ENCODE measurements at regions not wholly inside any gene's neighbourhood (a gene's known extent, or its start where the extent isn't known, plus 50 kb on each side); places are given as distances from the start of the nearest gene placed in this dataset.

DNA sequence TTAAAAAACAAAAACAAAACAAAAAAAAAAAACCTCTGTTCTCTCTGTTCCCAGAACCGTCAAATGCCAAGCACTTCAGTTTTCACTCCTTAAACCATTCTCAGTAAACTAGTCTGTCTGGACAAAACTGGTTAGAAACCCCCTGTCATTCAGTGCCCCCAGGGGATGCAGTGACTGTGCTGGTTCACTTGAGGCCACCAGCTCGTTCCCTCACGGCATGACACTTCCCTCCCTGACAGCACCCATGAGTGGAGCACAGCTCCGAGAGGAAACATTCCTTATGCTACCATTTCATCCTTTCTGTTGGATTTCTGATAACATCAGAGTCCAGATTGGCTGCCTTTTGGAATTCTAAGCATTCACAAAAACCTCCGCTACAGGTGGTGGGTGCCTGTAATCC lies 244.0 kb upstream of the TPM1 start:
- no peak for DNase-seq (ENCODE audit: low read depth in 2 of 2)

DNA sequence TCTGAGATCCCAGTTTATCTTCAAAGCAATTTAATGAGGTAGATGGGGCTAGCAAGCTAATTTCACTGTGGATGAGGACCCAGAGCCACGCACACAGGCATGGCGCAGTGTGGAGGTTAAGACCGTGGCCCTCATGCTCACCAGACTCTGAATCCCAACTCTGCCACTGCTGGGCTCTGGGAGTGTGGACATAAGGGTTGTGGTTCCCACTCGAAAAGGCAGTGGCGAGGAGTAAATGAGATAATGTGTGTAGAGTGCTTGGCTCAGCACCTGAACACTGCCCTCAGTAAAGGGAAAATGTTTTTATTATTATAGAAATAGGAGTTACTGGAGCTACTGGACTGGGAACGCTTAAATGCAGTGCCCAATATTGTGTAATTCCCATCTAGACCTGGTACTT lies 243.5 kb upstream of the TPM1 start:
- no peak for DNase-seq (ENCODE audit: low read depth in 2 of 2)

DNA sequence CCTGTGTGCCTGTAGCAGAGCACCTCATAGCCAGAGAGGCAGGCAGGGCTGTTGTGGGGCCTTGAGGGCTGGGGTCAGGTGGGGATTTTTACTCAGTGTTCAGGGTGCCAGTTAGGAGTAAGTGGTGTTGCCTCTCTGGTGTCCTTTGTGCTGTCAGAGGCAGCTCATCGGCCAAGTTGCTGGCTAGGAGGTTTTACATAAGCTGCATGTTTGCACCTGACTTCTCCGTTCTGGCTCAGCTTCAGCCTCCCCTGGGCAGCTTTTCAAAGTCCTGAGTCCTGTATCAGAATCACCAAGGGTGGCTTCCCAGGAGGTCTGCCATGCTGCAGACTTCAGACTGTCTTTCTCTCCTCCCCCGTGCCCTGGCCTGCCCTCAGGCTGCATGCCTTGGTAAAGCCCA lies 242.6 kb upstream of the TPM1 start:
- DNase-seq (ENCODE audit: low read depth in 2 of 2), result no peak

DNA sequence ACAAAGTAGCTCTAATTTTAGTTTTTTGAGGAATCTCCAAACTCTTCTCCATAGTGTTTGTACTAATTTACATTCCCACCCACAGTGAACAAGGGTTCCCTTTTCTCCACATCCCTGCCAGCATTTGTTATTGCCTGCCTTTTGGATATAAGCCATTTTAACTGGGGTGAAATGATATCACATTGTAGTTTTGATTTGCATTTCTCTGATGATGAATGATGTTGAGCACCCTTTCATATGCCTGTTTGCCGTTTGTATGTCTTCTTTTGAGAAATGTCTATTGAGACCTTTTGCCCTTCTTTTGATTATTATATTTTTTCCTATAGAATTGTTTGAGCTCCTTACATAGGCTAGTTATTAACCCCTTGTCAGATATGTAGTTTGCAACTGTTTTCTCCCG lies 239.9 kb upstream of the TPM1 start:
- DNase-seq (ENCODE audit: low read depth in 2 of 2), result no peak

DNA sequence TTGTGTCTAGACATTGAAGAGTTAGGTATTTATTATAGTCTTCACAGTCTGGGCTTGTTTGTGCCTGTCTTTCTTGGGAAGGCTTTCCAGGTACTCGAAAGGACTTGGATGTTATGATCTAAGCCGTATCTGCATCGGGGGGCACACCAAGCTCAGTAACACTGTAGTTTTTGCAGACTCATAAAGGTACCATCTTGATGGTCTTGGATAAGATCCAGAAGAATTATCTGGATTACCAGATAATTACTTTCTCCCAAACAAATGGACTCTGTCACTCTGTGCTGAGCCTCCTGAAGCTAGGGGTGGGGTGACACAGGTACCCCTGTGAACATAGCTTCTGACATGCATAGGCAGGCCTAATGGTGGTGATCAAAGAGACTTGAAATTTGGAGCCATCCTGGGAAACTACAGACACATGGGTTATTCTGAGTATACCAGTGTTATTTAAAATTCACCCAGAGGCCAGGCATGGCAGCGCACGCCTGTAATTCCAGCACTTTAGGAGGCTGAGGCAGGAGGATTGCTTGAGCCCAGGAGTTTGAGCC lies 238.6 kb upstream of the TPM1 start:
- no peak for DNase-seq (ENCODE audit: low read depth in 2 of 2)

DNA sequence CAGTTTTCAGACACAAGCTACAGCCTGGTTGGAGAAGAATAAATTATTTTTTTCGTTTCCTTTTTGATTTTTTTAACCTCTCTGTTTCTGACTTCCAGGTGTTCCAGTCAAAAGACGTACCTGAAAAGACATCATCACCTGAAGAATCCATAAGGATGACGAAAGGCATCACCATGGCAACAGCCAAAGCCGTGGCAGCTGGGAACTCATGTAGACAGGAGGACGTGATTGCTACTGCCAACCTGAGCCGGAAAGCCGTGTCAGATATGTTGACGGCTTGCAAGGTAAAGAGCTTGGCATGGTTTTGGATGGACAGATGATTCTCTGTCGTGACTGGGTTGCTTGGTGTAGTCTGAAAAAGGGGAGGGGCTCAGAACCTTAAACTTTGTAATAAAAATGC lies 237.0 kb upstream of the TPM1 start:
- DNase-seq (ENCODE audit: low read depth in 2 of 2), result no peak

DNA sequence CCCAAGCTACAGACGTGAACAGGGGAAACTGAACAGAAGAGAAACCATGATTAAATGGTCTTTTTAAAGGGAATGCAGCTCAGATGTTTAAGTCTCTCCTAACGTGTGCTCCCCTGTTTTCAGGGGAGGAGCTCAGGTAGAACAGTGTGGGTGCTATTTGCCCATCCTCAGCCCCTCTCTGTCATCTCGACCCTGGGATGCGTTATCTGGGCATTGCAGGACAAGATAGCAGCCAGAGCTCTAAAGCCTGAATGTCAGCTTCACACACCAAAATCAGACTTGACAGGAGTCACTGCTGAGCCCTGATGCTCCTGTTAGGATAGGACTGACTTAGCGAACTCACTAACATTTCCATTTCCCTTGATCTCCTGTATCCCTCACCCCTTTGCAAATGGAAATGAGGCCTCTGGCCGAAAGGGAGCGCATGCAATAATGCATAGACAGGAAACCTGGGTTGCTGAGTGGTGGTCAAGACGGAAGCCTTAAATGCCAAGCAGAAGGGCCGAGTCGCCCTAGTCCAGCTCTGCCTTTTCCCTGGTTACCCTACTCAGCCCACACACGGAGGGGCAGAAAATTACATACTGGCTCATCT lies 234.9 kb upstream of the TPM1 start:
- DNase-seq (ENCODE audit: low read depth in 2 of 2), result no peak

DNA sequence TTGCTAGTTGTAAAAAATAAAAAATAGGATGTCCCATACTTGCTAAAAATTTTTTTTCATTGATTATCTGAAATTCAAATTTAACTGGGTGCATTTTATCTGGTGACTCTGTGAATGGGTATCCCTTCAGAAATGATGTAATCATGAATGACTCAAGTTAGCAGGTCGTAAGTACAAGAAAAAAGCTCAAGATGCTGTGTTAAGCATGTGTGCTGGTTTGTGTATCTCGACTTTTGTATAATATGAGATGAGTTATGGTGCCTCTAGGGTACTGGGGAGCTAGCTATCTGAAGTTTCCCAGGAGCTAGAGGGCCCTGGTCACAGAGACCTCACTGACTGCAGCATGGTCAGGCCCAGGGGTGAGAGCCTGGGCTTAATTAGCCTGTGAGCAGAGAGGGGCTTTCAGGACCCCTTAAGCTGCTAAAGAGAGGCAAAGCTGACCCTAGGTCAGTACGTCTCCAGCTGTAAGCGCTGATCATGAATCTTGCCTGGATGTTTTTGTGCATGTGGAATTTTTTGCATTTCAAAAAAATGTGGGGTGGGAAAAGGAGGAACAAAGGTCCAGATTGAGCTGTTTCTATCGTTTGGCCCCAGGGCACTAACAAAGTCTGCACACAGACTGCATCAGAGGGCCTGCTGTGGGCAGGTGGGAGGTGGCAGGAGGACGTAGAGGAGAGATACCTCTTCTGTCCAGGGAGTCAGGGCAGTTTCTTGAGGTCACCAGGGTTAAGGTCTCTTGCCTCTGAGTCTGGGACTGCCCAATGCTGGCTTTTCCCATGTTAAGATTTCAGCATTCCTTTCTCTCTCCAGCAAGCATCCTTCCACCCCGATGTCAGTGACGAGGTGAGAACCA lies 233.2 kb upstream of the TPM1 start:
- DNase-seq (ENCODE audit: low read depth in 2 of 2), result no peak

DNA sequence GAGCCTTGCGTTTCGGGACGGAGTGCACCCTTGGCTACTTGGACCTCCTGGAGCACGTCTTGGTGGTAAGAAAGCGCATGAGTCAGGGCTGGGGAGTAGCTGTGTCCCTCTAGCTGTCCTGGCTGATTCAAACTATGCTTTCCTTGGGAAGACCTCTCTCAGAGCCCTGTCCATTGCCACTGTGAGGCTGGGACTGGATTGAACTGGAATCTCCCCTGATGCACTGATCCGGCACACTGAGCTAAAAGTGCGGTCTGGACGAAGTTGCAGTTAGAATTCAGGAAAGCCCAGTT lies 232.6 kb upstream of the TPM1 start:
- no peak for DNase-seq (ENCODE audit: low read depth in 2 of 2)

DNA sequence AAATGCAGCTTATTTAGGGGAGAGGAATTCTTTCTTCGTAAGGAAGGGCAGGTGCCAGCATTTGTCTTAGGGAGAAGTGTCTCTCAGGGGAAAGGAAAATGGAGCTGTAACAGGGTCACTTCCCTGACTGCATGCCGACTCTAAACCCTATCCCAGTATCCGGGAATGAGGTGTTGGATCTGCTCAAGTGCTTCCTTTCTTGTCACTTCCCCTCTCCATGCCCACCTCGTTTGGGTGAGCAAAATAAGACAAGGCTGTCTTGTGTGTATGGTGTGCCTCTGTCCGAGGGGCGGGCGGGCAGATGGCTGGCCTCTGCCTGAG lies 230.1 kb upstream of the TPM1 start:
- DNase-seq (ENCODE audit: low read depth in 2 of 2), result no peak

DNA sequence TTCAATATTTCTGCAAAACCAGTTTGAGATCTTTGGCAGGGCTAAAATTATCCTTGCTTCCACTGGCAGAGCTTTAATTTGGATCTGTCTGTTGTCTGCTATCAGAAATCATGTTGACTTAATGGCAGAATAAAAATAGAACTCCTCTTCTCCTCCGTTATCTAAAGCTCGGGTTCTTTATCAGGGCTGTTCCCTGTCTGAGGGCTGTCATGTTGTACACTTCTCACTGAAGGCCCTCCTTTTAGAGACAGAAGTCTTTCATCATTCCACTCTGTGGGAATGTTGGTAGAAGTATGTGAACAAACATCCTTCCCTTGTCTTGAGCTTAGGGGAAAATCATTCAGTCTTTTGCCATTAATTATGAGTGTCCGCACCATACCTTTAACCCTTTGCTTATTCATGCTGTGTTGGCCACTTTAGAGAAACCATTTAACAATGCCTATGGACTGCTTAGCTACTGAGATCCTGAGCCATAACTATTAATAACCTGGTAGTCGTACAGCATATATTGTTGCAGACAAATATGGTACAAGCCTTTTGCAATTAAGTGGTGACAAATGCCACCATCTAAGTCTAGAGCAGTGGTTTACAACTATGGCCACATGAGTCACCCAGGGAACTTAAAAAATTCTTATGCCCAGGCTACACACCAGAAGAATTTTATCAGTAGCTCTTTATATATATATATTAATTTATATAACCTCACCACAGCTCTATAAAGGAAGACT lies 226.0 kb upstream of the TPM1 start:
- DNase-seq (ENCODE audit: low read depth in 2 of 2), result no peak

DNA sequence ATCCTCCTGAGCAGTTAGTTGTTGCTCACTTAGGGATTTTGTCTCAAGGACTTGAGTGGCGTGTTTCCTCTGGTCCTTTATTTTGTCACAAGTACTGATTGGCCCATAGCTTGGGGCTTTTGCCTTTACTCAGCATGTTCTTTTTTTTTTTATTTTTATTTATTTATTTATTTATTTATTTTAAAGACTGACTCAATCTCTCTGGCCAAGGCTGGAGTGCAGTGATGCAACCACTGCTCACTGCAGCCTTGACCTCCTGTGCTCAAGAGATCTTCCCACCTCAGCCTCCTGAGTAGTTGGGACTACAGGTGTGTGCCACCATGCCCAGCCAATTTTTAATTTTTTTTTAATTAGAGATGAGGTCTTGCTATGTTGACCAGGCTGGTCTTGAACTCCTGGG lies 223.9 kb upstream of the TPM1 start:
- DNase-seq (ENCODE audit: low read depth in 2 of 2), result no peak

DNA sequence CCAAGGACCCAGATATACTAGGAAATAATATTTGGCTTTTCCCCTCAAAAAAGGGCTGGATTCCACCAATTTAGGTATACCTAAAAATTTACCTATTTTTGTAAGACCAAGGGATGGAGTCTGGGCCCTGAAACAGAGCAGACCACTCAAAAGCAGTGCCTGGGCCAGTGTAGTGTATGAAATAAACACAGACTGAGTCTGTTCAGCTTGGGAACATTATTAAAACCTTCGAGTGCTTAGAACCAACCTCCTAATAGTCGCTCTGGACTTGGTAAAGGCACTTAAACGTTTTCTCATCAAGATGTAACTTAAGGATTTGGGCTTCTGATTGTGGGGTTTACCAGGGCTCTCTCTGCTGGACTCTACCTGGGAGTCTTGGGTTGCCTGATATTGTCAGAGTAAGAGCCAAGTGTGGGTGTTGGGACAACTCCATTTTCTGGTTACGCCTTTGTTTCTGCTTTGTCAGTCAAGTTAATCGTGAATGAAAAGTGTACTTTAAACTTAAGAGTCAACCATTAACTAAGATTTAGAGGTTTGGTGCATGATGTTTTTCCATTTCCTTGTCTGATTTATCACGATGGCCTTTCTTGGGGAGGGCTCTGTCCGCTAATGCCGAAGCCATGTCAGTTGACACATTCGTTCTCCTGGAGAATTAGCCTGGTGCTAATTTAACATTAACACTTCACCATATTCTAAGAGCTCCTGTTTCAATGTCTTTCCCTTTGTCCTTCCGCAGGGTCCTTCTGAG lies 221.0 kb upstream of the TPM1 start:
- DNase-seq (ENCODE audit: low read depth in 2 of 2), result no peak

DNA sequence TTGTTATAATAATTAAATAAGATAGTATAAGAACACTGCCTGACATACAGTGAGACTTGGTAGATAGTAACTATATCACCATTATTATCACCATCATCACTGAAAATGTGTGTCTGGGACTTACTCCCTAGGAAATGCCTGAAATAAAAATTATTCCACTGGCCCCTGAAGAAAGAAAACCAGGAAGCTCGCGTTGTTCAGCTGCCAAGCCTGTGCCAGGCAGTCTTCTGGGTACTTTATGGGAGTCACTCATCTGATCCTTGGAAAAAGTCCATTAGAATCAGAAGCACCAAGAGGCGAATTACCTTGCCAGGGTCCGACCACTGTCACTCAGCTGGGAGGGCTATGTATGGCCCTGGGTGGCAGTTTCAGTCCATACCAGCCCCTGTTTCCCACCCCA lies 220.3 kb upstream of the TPM1 start:
- DNase-seq (ENCODE audit: low read depth in 2 of 2), result no peak

DNA sequence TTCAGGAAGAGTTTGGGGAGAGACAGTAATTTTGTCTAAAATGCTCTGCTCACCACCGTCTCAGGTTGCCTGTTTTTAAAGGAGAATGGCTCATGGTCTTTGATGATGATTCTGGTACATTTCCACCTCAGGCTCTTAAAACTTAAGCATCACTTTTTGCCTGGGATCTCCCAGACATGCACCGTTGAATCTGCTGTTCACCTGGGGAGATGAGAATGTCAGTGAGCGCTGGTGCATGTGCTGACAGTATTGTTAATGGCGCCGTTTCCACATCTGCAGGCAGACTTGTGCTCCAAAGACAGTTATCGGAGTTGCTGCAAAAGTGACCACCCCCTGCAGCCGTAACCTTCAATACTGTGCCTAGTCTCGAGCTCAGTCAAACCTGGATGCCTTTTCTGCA lies 219.0 kb upstream of the TPM1 start:
- no peak for DNase-seq (ENCODE audit: low read depth in 2 of 2)

DNA sequence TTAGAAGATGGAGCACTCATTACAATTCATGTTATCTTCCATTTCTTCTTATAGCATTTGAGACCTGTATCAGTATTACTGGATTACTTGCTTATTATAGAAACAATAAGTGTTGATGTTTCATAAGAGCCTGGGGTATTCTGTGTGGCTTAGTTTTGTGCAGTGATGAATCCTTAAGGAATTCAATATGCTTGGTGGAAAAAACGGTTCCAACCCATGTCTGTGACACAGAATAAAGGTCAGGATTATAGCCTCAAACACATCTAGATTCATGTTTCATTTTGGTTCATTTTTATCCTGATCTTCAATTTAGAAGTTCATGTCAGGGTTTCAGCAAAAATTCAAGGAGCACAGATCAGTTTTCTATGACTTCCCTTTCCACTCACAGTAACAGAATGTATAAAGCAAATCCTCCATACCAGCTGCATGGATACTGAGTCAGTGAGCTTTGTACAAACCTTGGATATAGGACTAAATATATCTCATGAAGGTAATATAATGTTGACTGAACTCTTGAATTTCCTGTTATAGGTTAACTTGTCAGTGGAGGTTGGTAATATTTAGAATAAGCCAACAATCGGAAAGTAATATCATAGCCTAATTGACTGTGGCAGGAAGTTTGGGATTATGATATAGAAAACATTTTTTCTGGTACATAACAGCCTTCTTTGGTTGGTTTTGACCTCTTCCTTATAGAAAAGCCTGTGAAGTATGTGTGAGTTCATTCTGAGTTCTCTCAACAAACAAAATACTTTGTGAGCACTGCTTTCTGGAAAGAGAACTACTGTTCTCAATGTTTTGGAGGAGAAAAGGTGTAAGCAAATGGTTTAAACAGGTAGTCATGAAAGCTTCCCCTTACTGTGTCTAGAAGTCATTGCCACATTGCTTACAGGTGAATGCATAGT lies 218.2 kb upstream of the TPM1 start:
- no peak for DNase-seq (ENCODE audit: low read depth in 2 of 2)

DNA sequence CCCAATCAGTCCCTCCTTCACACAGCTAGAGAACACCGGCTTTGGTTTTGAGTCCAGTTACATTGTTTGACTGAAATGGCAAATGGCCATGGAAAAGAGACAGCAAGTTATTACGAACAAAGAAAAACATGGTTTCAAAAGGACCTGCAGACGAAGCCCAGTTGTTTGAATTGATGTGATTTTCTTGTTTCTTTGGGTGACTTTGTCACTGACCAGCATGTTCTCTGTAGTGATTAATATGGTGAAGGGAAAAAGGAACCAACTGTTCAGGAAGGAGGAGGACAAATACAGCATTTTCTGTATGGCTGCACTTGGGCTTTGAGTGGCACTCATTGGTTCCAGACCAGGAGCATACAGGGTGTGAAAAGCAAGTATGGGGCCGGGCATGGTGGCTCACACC lies 217.4 kb upstream of the TPM1 start:
- DNase-seq (ENCODE audit: low read depth in 2 of 2), result no peak

DNA sequence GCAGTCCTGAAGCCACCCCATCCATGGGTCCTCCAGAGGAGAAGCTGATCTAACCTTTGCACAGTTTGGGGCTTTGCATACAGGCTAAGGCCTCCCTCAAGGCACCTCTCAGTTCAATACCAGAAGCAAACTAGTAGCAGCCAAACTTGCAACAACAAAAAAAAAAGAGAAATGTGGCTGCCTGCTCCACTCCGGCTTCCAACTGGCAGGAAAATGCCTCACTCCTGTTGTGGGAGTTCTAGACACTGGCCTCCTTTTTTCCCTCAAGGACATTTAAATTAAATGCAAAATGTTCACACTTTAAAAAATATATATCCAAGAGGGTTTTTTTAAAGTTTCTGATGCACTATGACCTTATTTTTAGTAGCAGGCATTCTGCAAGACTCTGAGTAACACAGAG lies 216.0 kb upstream of the TPM1 start:
- no peak for DNase-seq (ENCODE audit: low read depth in 2 of 2)

DNA sequence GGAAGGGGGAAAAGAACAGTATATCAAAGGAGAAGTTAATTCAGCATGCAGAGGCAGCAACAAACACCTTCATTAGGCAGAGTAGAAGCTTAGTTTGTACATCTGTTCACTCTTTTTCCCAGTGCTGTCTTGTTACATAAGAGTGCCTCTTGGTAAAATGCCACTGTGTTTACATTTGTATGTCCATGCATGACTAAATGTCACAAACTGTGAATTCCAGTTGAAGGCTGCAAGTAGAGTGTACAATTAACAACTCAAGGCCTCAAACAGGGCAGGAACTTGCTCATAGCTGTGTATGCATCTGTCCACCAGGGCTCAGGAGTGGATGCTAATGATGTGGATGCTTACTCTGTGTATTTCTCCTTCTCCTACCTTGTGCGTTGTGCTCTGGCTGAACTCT lies 214.2 kb upstream of the TPM1 start:
- DNase-seq (ENCODE audit: low read depth in 2 of 2), result no peak

DNA sequence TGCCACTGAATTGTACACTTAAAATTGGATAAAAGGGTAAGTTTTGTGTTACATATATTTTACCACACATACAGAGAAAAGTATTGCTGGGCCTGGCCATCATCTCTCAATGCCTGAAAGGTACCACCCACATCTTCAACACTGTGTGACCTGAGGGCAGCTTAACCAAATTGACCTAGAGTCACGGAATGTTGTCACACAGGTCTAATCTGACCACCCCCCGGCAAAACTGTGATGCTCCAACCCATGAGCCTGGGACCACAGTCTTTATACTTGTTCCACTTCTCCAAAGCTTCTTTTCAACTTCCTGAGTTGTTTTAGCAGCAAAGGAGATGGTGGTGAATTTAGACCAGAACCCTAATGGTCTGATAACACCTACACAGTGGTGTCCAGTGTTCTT lies 210.3 kb upstream of the TPM1 start:
- DNase-seq (ENCODE audit: low read depth in 2 of 2), result no peak

DNA sequence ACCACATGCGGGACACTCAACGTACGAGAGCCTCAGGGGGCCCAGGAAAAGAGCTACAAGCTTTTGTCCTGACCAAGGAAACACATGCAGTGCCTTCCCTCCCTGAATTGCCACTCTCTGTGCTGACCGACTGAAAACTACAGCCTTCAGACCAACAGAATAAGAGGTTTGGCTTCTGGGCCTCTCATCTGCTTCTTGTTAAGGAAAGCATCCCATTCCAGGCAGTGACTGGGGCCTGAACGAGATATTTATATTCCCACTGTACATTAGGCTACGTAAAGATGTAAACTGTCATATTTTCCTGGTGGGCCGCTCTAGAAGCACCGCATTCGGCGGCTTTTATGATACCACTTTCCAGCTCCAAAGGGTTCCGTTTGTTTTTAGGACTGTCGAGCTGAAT lies 208.9 kb upstream of the TPM1 start:
- DNase-seq (ENCODE audit: low read depth in 2 of 2), result no peak

Measured in stimulated activated CD8-positive, alpha-beta memory T cell treated with anti-CD3 and anti-CD28 coated beads, Interleukin-15, amount 100 ng/mL, for 4 hours (primary cell).